ENCODE measurements at regions not wholly inside any gene's neighbourhood (a gene's known extent, or its start where the extent isn't known, plus 50 kb on each side); places are given as distances from the start of the nearest gene placed in this dataset.
A peak's percentile ranks its signal among the peaks of the same experiment; 100 is the strongest.

DNA sequence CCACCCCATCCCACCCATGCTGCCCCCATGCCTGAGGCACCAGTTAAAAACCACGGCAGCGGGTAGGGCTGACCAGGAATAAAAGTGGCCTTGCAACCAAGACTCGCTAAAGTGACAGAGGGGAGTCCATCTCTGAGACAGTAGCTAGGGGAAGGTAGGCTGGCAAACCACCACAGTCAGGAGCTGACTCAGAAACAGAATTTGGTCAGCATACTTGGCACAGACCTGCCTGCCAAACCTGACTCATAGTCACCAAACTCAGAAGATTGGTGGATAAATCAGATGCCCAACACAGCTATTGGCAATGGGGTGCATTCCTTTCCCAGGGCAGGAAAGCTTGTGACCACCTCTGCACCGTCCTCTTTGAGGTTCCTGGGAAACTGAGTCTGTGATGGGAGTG is 193.8 kb downstream of the BCOR start:
- no peak for DNase-seq (ENCODE audit: low read depth)
- no peak for TF ChIP-seq CTCF (IDR thresholded peaks at IDR 0.05; ENCODE audit: insufficient read depth, low read length, poor library complexity, severe bottlenecking)
- Histone ChIP-seq H3K4me3 (ENCODE audit: low read depth, low read length) (no peak overlapping the region), H3K36me3 (ENCODE audit: control insufficient read depth, insufficient read depth, low read length) (no peaks in the 10 kb centered on the region), H3K27me3 (ENCODE audit: control insufficient read depth, insufficient read depth, low read length) (peaks cover 5% of the 10 kb centered on the region)

- DNase-seq (ENCODE audit: low read depth): no peak
- no peak for TF ChIP-seq CTCF (IDR thresholded peaks at IDR 0.05; ENCODE audit: insufficient read depth, low read length, poor library complexity, severe bottlenecking)
- Histone ChIP-seq H3K4me3 (ENCODE audit: low read depth, low read length) (no peak overlapping the region), H3K36me3 (ENCODE audit: control insufficient read depth, insufficient read depth, low read length) (no peaks in the 10 kb centered on the region), H3K27me3 (ENCODE audit: control insufficient read depth, insufficient read depth, low read length) (peaks cover 5% of the 10 kb centered on the region)
These were observed 192.8 kb downstream of the BCOR start for GRCh38 chrX:39904816-39905537.

DNA sequence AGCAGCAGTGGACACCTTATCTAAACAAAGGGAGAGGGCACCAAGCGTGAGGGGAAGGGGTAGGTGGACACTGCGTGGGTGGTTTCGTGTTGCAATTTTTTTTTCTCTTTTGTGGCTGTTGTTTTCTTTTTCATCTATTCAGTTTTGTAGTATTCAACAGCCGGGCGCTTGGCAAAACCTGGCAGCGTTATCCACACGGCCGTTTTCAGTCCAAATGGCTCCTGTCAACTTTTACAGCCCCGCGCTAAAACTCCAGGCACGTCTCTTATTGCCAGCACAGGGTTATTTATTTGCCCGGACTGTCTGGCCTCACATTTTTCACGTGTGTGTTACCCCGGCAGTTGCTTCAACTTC is 192.2 kb downstream of the BCOR start:
- Histone ChIP-seq H3K4me3 (ENCODE audit: low read depth, low read length) (no peak overlapping the region), H3K27me3 (ENCODE audit: control insufficient read depth, insufficient read depth, low read length) (peaks cover 4% of the 10 kb centered on the region), H3K36me3 (ENCODE audit: control insufficient read depth, insufficient read depth, low read length) (no peaks in the 10 kb centered on the region)
- TF ChIP-seq CTCF (IDR thresholded peaks at IDR 0.05; ENCODE audit: insufficient read depth, low read length, poor library complexity, severe bottlenecking): no peak
- DNase-seq (ENCODE audit: low read depth): no peak

DNA sequence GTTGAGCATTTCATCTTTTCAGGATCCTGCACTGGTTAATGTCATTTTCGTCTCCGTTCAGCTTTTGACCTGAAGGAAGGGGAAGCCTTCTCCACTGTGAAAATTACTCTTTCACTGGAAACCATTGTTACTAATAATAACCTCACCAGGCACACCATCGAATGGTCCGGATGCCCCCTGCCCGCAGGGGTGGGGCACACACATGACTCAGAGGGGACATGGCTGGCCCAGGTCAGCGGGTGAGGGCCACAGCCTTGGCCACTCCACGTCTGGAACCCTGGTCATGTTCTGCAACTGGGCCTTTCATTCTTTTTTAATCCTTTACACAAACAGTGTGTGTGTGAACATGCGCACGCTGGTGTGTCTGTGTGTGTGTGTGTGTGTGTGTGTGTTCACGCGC is 191.8 kb downstream of the BCOR start:
- H3K36me3 ChIP-seq (ENCODE audit: control insufficient read depth, insufficient read depth, low read length): no peaks in the 10 kb centered on the region
- no peak for DNase-seq (ENCODE audit: low read depth)
- no peak overlapping the region for H3K4me3 ChIP-seq (ENCODE audit: low read depth, low read length)
- no peak for TF ChIP-seq CTCF (IDR thresholded peaks at IDR 0.05; ENCODE audit: insufficient read depth, low read length, poor library complexity, severe bottlenecking)
- H3K27me3 ChIP-seq (ENCODE audit: control insufficient read depth, insufficient read depth, low read length): no peaks in the 10 kb centered on the region

DNA sequence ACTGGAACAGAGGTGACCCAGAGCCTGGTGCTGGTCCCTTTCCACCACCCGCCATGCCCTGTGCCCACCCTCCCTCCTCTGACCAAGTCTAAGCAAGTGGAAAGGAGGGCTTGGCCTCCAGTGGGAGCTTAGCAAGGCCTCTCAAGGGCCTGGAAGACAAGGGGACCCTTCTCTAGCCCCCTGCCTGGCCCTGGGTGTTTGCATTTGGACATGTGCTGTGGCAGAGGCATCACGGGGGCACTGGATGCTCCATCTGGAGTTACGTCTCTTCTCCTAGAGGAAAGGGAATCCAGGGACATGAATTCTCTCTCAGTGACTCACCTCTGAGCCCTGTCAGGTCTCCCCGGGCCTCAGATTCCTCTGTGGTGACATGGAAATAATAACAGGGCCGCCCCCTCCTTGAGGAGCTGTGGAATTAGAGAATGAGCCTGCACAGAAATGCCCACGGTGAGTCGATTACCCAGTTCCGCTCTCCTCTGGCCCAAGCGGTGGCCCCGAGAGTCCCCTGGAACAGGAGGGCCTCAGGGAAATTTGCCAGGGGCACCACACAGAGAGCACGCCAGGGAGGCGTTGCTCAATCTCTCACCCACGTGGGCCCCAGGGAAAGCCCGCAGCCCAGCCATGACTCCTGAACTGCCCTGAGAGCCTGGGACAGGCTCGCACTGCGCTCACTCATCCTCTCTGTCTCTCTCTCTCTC is 189.6 kb downstream of the BCOR start:
- H3K36me3 ChIP-seq (ENCODE audit: control insufficient read depth, insufficient read depth, low read length): no peaks in the 10 kb centered on the region
- H3K4me3 ChIP-seq (ENCODE audit: low read depth, low read length): no peak overlapping the region
- no peak for TF ChIP-seq CTCF (IDR thresholded peaks at IDR 0.05; ENCODE audit: insufficient read depth, low read length, poor library complexity, severe bottlenecking)
- no peaks in the 10 kb centered on the region for H3K27me3 ChIP-seq (ENCODE audit: control insufficient read depth, insufficient read depth, low read length)
- DNase-seq (ENCODE audit: low read depth): peak; percentile 81

- no peak for TF ChIP-seq CTCF (IDR thresholded peaks at IDR 0.05; ENCODE audit: insufficient read depth, low read length, poor library complexity, severe bottlenecking)
- no peaks in the 10 kb centered on the region for H3K27me3 ChIP-seq (ENCODE audit: control insufficient read depth, insufficient read depth, low read length)
- H3K4me3 ChIP-seq (ENCODE audit: low read depth, low read length): no peak overlapping the region
- no peak for DNase-seq (ENCODE audit: low read depth)
- H3K36me3 ChIP-seq (ENCODE audit: control insufficient read depth, insufficient read depth, low read length): no peaks in the 10 kb centered on the region
These were observed 187.8 kb downstream of the BCOR start for GRCh38 chrX:39909996-39910395.
